GM18517 (cell line): ENCODE measurements at regions not wholly inside any gene's neighbourhood (a gene's known extent, or its start where the extent isn't known, plus 50 kb on each side); places are given as distances from the start of the nearest gene placed in this dataset.

Source experiments
- ATAC-seq: cut with Tn5 transposase; IDR thresholded peaks from one replicate; pipeline ENCODE4 v1.9.1; 2021; ENCODE audit warnings: mild to moderate bottlenecking, moderate library complexity; ENCODE audit not compliant: unreplicated experiment

GRCh38 chr2:106977717-106978116, 91.8 kb upstream of the ST6GAL2 start:
- ATAC-seq = no peak

- no peak for ATAC-seq
These were observed 92.7 kb upstream of the ST6GAL2 start for GRCh38 chr2:106978647-106979046.

DNA sequence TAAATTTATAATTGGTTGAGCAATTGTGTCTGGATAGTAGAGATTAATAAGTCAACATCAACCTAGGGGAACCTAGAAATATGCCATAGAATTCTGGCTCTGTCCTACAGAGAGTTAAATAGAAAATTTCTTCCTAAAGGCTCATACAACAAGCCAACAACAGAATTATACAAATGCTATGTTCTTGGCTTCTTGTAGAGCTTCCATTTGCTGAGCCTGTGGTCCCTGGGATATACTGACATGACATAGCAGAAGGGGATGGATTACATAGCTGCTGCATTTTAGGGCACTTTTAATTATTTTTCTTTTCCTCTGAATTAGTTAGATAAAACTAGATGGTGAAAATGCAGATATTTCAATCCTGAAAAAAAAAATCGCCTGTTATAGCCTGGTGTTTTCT, 95.5 kb upstream of the ST6GAL2 start:
- no peak for ATAC-seq

- ATAC-seq = no peak
These were observed 96.4 kb upstream of the ST6GAL2 start for GRCh38 chr2:106982350-106982749.

- no peak for ATAC-seq
These were observed 97.3 kb upstream of the ST6GAL2 start for GRCh38 chr2:106983305-106983704.

DNA sequence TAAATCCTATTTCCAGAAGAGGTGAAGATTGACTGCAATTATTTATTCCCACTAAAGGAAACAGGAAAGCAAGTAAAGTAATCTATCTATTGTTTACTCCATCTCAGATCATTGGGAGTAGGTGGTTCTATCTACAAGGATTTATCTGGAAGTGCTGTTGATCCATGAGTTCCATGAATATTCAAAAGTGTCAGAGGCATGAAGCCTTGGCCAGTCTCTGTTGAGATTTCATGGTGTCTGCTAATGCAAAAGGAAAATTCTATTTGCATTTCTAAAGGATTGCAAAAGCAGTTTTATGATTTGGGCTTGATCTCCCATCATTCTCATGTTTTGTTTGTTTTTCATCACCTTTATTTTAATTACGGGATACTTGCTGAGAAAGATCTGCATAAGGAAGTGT, 102.4 kb upstream of the ST6GAL2 start:
- ATAC-seq = no peak

DNA sequence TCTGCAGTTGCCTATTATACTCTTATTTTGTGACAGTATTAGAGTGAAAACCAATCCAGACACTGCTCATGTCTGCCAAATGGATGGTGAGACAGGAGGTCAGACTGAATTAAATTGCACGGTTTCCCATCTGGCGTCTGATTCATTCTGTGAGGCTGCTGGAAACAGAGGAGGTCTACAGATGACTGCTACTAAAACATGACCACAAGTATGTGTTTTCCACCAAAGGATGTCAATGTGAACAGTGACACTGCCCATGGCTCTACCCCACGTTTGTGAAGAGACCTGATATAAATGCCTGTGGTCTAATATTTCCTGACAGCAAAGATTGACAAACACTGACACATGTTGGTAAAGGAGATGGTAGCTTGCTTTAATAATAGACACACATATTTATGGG, 104.3 kb upstream of the ST6GAL2 start:
- no peak for ATAC-seq

DNA sequence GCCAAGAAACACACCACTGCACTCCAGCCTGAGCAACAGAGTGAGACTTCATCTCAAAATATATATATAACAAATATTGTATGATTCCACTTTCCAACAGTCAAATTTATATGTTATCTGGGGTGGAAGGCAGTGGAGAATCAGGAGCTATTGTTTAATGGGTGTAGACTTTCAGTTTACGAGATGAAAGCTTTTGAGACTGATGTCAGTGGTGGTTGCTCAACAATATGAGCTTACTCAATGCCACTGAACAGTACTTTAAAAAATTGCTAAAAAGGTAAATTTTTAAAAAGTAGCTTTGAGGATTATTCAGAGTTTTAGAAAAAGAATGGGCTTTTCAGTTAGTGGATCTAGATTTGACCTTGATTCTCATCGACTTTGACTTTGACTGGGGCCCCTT, 105.9 kb upstream of the ST6GAL2 start:
- no peak for ATAC-seq

DNA sequence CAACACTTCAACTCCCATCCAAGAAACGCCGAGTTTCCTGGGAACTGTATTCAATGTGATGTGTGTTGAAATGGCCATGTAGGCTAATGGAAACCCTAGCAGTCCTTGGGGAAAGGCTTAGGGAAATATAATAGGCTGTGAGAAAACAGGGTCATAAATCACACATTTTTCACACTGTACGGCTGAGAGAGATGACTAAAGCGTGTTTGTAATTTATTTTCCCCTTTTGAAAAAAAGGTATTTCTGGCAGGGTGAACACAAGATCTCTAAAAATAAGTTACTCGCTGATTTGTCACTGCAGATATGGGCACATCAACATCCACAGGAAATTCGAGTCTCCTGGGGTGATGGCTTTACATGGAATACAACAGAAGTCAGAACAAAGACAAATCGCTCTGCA, 109.6 kb upstream of the ST6GAL2 start:
- ATAC-seq = no peak

DNA sequence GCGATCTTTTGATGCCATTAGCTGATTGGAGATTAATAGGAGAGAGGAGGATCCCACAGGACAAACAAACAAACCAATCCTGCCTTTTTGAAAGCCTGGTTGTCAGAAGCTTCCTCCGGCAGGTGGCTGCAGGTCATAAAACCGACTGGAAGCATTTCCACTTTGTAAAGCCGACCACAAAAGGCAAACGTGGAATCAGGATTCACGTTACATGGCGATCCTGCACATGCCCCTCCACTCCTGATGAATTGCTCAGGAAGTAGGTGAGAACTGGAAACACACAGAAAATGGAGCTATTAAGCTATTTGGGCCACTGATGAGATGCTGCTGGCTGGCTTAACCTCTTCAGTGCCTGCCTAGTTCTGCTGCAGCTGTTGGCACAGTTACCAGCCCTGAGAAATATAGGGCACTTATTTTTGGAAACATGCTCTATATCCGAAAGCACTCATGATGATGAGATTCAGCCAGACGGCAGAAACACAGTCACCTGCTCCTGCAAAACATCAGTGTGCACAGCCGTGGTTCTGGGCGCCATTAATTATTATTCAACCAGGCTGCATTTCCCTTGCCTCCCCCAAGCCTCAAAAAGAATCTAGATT, 110.3 kb upstream of the ST6GAL2 start:
- ATAC-seq = no peak

DNA sequence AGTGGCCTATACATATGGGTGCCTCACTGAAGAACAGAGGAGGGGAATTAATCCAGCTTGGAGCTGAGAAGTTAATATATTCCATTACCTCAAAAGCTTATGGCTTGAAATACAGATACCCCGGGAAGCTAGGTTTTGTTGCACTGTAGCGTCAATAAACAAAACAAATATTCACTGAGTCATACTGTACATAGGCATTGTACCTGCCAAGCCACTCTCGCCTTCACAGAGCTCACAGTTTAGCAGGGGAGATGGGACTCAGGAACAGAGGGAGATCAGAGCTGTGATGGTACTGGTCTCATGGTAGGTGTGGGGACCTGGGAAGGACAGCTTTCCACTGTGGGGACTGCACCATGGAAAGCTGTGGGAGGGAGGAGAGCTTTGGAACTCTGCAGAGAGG, 111.2 kb upstream of the ST6GAL2 start:
- no peak for ATAC-seq

GRCh38 chr2:107001062-107001461, 115.1 kb upstream of the ST6GAL2 start:
- ATAC-seq = no peak

DNA sequence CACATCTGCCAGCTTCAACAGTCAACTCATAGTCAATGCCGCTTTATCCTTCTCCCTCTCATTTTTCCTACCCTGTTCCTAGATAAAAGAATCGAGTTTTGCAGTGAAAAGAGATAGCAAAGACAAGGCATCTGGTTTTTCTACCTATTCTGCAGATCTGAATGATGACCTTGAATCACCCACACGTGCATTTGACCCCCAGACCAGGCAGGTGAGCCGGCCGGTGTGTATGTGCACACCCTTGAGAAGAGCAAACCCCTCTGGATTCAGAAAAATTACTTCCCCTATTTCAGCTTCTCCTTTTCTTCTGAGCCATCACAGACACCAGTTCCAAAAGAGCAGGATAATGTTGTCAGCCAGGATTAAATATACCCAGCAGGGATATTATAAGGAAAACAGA, 115.6 kb upstream of the ST6GAL2 start:
- no peak for ATAC-seq

DNA sequence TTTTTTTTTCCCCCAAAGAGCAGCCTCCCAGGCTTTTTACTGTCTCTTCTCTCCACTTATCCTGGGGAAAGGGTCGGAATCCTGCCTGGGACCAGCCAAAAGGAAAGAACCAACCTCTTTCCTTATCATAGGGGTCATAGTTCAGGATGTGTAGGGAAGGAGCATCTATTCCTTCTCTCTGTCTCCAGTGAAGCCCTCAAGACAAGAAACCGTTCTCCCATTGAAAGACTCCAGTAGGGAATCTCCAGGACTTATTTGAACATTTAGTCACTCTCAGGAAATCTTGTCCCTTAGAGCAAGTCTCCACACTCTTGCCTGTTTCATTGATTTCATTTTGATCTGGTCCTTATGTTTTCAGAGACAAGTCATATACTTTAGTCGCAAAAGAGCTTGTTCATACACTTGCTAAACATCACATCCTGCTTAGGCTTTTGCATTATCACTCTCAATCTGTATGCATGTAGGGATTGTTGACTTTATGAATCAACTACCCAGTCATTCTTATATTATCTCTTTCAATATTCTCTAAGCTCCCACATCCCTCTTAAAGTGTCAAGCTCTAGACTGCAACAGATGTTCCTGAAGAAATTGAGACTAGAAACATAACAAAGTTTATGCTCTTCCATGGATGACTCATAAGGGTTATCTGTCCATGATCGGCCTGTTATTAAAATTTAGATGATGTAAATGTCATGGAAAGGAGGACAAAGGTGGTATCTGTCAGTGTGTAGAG, 116.2 kb upstream of the ST6GAL2 start:
- ATAC-seq = no peak

GRCh38 chr2:107002735-107003134, 116.8 kb upstream of the ST6GAL2 start:
- ATAC-seq = no peak

GRCh38 chr2:107005853-107006252, 119.9 kb upstream of the ST6GAL2 start:
- ATAC-seq = no peak

DNA sequence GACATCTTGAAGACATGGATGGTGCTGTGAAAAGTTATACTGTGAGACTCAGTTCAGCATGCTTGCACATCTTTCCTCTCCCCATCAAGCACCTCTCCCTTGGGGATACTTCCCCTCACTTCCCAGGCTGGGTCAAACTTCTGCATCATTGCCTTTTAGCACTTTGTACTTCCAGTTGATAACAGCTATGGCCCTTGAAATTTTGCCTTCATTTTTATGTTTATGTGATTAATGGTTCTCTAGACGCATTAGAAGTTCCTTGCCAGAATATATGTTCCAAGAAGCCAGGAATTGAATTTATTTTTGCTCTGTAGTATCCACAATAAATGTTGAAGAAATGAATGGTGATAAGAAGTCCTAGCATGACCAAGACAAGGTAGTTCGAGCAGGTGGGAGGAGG, 120.9 kb upstream of the ST6GAL2 start:
- ATAC-seq = no peak

DNA sequence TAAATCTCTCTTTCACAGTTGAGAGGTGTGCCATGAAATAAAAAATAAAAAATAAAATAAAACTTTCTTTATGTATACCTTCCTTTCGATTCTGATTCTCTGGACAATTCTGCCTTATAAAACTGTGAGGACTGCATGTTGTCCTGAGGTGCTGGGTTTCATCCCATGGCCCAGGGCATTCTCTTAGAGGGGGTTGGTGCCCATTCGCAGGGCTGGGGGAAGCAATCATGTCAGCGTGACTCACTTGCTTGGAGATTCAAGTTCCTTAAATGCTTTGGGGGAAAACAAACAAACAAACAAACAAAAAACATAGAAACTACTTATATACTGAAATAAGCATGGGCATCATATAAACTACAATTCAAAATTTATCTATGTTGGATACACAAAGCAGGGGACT, 122.0 kb upstream of the ST6GAL2 start:
- ATAC-seq = no peak

DNA sequence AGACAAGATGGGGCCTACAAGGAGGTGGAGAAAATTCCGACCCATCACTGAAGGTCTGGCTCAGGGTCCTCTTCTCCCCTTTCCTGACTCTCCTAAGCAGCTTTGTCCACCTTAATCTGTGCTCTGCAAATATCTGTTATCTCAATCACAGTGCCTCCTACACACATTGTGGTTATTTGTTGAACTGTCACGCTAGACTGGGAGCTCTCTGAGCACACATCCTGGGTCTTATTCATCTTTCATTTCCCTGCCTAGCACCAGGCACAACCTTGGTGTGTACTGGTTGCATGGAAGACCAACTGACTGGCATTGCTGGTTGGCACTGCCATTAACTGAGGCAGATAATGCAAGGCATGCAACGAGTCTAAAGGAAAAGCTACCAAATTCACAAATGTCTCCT, 122.9 kb upstream of the ST6GAL2 start:
- no peak for ATAC-seq

GRCh38 chr2:107009275-107009674, 123.3 kb upstream of the ST6GAL2 start:
- no peak for ATAC-seq

DNA sequence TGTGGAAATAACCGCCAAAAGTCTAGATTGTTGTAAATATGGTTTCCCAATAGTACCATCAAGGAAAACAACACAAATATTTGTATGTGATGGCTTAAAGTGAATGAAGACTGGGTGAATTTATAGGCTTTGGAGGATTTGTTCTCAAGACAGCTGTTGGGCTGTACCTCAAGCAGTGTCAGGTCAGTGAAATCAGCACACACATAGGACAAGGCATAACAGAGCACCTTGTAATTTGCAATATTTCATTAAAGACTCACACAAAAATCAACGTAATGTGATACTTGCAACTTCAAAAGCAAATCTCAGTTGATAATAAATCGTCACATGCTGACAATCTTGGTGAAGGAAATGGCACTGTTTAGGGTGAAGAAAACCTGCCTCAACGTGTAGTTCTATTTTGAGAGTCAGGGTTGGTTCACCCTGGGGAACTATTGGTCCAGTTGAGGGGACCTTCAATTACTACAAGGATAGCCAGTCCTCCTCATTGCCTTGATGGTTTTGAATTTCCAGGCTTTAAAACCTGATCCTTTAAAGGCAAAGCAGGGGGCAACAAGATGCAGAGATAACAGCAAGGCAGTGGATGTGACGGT, 126.8 kb upstream of the ST6GAL2 start:
- ATAC-seq = no peak

- ATAC-seq = no peak
These were observed 127.9 kb upstream of the ST6GAL2 start for GRCh38 chr2:107013884-107014283.

DNA sequence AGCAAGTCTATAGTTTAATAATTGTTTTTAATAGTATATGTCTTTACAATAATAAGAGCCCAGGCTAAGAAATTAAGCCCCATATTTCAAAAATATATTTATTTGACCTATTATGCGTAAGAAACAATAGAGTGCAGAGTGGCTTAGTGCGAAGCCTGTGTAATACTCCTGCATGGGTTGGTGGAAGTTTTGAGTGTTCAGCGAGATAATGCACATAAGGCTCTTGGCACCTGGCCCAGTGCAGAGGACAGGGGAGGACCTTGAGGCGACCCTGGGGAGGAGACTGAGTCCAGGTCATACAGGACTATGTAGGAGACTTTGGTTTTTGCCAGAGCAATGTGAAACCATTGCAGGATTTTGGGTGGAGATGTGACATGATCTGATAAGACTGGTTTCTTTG, 132.4 kb upstream of the ST6GAL2 start:
- no peak for ATAC-seq
